GM21526 (cell line): ENCODE measurements at regions not wholly inside any gene's neighbourhood (a gene's known extent, or its start where the extent isn't known, plus 50 kb on each side); places are given as distances from the start of the nearest gene placed in this dataset.

Experiments
- ATAC-seq: cut with Tn5 transposase; IDR thresholded peaks from one replicate; pipeline ENCODE4 v1.9.1; 2021; ENCODE audit warnings: moderate library complexity; ENCODE audit not compliant: unreplicated experiment, low FRiP score

- no peak for ATAC-seq
These were observed 239.5 kb upstream of the CADM1 start for GRCh38 chr11:115743719-115744118.

GRCh38 chr11:115741376-115742107, 237.3 kb upstream of the CADM1 start:
- ATAC-seq, result no peak

- no peak for ATAC-seq
These were observed 236.1 kb upstream of the CADM1 start for GRCh38 chr11:115740324-115740723.

- ATAC-seq, result no peak
These were observed 235.7 kb upstream of the CADM1 start for GRCh38 chr11:115739878-115740277.

- no peak for ATAC-seq
These were observed 234.9 kb upstream of the CADM1 start for GRCh38 chr11:115739146-115739545.

- no peak for ATAC-seq
These were observed 233.7 kb upstream of the CADM1 start for GRCh38 chr11:115737875-115738274.

- no peak for ATAC-seq
These were observed 231.9 kb upstream of the CADM1 start for GRCh38 chr11:115736146-115736545.

GRCh38 chr11:115724666-115725065, 220.5 kb upstream of the CADM1 start:
- no peak for ATAC-seq

- ATAC-seq, result no peak
These were observed 218.5 kb upstream of the CADM1 start for GRCh38 chr11:115722711-115723110.

GRCh38 chr11:115721296-115721995, 217.2 kb upstream of the CADM1 start:
- ATAC-seq, result no peak

- ATAC-seq, result no peak
These were observed 216.5 kb upstream of the CADM1 start for GRCh38 chr11:115720602-115721245.

GRCh38 chr11:115718945-115719344, 214.7 kb upstream of the CADM1 start:
- no peak for ATAC-seq

GRCh38 chr11:115718106-115718505, 213.9 kb upstream of the CADM1 start:
- no peak for ATAC-seq

- no peak for ATAC-seq
These were observed 212.7 kb upstream of the CADM1 start for GRCh38 chr11:115716601-115717529.

- no peak for ATAC-seq
These were observed 211.9 kb upstream of the CADM1 start for GRCh38 chr11:115716080-115716479.

- no peak for ATAC-seq
These were observed 211.1 kb upstream of the CADM1 start for GRCh38 chr11:115715251-115715770.

- no peak for ATAC-seq
These were observed 208.1 kb upstream of the CADM1 start for GRCh38 chr11:115712296-115712695.

GRCh38 chr11:115710980-115711379, 206.8 kb upstream of the CADM1 start:
- no peak for ATAC-seq

- no peak for ATAC-seq
These were observed 206.2 kb upstream of the CADM1 start for GRCh38 chr11:115710426-115710825.

GRCh38 chr11:115709297-115709696, 205.1 kb upstream of the CADM1 start:
- ATAC-seq, result no peak
